NCI-H1092 treated with DMSO at 0.1 percent for 48 hours (cell line): ENCODE measurements at regions not wholly inside any gene's neighbourhood (a gene's known extent, or its start where the extent isn't known, plus 50 kb on each side); places are given as distances from the start of the nearest gene placed in this dataset.

Experiments
- DNase-seq: peaks from one replicate; lab custom pipeline; 2025; lab: John Stamatoyannopoulos, UW

GRCh38 chr6:159118924-159119323 lies 50.3 kb upstream of the FNDC1 start:
- DNase-seq: no peak

- DNase-seq: no peak
Measured at GRCh38 chr6:159117563-159117962, 51.6 kb upstream of the FNDC1 start.

GRCh38 chr6:159117046-159117445 lies 52.2 kb upstream of the FNDC1 start:
- DNase-seq: no peak

DNA sequence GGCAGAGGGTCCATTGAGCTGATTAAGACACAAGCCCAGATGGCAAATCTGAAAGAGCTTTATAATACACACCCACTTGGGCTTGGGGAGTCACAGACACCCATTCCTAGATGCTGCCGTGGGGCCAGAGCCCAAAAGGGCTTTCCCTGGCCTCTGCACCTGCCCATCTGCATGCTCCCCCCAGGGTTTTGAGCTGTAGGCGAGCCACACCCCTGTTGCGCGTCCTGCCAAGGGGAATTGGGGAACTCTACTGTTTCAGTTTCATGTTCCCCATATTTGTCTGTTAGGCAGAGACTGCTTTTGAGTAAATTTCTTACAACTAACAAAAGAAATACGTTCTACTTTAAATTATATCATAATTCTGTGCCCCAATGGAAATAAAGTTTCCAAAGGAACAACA lies 52.9 kb upstream of the FNDC1 start:
- DNase-seq: no peak

GRCh38 chr6:159114569-159114968 lies 54.6 kb upstream of the FNDC1 start:
- no peak for DNase-seq

GRCh38 chr6:159113223-159113622 lies 56.0 kb upstream of the FNDC1 start:
- DNase-seq: no peak

GRCh38 chr6:159112714-159113113 lies 56.5 kb upstream of the FNDC1 start:
- no peak for DNase-seq

GRCh38 chr6:159110748-159111147 lies 58.5 kb upstream of the FNDC1 start:
- DNase-seq: no peak

GRCh38 chr6:159110013-159110412 lies 59.2 kb upstream of the FNDC1 start:
- peak; percentile 15 for DNase-seq

DNA sequence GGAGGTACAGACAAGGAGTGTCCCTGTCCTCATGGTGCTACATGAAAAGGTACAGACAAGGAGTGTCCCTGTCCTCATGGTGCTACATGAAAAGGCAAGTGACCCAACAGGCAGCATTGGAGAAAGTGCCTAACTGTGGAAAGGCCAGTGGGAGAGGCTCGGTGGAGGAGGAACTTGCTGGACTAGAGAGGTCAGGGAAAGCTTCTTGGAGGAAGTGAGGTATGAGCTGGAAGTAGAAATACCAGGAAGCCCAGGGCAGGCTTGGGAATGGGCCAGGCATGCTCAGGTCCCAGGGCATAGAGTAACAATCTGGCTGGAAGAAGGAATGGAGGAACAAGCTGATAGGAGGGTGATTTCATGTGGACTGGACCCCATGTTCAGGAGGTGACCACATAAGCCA lies 59.8 kb upstream of the FNDC1 start:
- no peak for DNase-seq

DNA sequence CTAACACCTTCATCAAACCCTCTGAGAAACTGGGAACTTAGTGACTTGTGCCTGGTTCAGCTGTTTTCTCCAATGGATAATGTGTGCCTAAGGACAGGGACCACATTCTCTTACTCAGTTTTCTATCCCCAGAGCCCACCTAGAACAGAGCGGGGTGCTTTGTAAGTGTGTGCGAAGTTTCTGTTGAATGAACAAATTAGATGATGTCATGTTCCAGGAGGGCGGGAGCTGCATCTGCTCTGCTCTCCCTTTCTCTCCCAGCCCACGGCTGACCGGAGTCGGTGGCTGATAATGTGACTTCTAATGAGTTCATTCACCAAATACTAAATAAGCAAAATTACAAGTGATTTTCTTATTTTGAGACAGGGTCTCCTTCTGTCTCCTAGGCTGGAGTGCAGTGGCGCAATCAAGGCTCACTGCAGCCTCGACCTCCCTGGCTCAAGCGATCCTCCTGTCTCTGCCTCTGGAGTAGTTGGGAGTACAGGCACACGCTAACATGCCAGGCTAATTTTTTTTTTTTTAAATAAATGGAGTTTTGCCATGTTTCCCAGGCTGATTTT lies 60.7 kb upstream of the FNDC1 start:
- no peak for DNase-seq

GRCh38 chr6:159107451-159108260 lies 61.5 kb upstream of the FNDC1 start:
- DNase-seq: peak; percentile 22

GRCh38 chr6:159106627-159107241 lies 61.9 kb upstream of the TAGAP start:
- DNase-seq: peak; percentile 46

DNA sequence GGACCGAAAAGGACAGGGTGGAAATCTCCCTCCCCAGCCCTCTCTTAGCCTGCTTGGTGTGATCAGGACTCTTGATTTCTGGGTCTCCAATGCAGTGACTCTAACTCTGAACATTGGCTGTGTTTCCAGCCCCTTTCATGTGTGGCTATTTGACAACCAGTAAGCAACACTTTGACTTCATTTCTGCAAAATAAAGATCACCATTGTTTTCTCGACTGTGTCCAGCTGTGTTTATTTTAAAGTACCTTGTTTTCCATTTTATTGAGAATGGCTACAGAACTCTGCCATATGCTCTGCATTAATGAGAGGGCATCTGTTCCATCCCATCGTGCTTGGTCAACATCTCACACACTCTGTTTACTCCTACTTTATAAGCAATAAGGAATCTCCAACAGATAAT lies 60.9 kb upstream of the TAGAP start:
- DNase-seq: no peak

GRCh38 chr6:159104931-159105330 lies 60.1 kb upstream of the TAGAP start:
- no peak for DNase-seq

DNA sequence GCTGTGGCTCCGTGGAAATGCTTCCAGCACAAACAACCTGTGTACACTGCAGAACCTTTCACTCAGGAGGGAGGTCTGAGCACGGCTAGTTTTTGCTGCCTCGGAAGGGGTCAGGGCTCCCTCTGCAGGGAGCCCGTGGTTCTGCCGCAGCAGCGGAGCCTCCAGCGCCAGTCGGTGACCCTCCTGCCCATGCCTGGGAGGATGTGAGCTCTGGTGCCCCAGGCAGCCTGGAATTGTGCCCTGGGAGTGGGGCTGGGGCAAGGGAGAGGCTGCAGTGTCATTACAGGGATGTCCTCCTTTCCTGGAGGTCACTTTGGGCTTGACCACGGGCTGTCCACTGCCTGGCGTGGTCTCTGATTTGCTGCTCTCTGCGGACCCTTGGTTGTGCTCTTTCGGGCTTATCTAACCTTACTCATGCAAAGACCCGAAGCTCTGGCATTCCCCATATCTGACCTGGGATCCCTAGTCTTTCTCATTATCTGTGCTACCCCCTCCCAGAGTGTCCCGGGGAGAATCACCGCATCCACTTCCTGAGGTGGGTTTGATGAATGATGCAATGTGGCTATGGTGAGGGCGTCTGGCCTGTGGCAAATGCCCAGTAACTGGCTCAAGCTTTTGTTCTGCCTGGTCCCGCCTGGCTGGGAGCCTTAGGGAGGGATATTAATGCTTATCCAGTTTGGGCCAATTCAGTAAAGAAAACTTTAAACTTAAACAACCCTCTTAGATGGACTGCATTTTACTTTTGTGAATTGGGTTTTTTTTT lies 59.6 kb upstream of the TAGAP start:
- peak; percentile 39 for DNase-seq

- no peak for DNase-seq
Measured at GRCh38 chr6:159103396-159104162, 58.8 kb upstream of the TAGAP start.

DNA sequence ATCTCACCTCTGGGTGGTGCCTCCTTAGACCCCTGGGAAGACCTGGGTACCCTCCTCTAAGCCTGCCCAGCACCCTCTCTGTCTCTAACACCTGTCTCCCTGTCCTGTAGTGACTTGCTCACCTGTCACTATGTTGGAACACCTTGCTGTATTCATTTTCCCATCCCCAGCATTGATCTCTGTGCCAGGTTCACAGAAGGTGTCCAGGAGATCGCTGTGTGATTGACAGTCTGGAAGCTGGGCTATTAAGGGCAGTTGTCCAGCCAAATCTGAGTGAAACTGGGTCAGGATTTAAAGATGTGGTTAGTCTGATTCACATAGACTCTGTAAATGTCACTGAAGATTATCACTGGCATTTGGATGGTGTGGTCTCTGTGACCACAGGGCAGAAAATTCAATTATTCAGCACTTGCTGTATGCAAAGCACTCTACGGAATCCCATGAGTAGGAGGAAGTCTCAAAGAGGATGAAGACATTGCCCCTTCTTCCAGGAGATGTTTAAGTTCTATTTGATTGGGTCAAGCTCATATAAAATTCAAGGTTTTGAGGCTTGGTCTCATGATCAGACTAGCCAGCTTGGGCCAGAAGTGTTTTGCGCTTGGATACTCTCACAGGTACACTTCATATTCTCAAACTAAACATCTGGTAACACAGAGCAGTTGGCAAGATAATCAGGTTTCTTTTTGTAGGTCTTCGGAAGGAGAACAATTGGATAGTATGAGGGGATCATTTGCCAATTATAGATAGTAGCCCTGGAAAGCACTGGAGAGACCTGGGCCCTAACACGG lies 57.8 kb upstream of the TAGAP start:
- no peak for DNase-seq

DNA sequence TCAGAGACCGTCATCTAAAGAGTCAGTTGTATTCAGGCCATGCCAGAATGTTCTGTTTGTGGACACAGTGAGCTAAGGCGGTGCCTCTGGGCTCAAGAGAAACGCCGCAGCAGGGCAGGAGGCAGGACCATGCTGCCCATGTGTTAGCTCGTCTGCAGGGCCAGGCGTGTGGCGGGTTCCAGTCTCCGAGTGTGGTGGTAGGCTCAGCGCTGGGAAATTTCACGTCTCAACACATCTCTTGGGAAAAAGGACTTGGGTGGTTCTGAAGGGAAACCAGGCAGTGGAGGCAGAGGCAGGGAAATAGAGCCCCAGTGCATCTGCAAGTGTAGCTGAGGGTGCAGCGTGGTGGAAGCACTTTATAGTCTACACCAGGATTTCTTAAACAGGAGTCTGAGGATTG lies 56.9 kb upstream of the TAGAP start:
- no peak for DNase-seq

- DNase-seq: no peak
Measured at GRCh38 chr6:159100395-159101182, 55.8 kb upstream of the TAGAP start.
